ENCODE measurements at regions not wholly inside any gene's neighbourhood (a gene's known extent, or its start where the extent isn't known, plus 50 kb on each side); places are given as distances from the start of the nearest gene placed in this dataset.
A peak's percentile ranks its signal among the peaks of the same experiment; 100 is the strongest.
"Not testable (repeated sequence)": the region's sequence is repeated elsewhere in the genome, so short reads cannot be mapped to it uniquely, and the experiment has no call there.

DNA sequence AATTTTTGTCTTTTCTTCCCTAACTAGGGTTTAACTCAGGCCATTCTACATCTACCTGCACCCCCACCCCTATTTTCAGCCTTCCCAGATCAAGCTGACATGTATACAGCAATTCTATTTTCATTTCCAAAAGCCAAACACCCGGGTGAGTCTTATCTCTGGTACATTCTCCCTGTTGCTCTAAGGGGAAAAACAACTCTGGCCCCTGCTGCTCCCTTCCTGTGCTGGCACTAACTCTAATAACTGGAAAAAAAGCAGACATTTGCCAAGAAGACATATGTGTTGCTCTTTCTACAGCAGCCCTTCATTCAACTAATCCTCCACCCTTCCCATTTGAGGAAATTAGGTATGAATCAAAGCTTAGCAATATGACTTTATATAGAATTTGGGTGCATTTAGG is 427.8 kb upstream of the CDH11 start:
- H3K4me3 ChIP-seq (replicated peaks in 1 of 3; ENCODE audit: insufficient read depth in 1 of 3, low read depth in 2 of 3, low read length in 3 of 3); H2AFZ ChIP-seq (ENCODE audit: low read length); POLR2A ChIA-PET; FAIRE-seq; CTCF ChIA-PET (ENCODE audit: low intra/inter-chr PET ratio, low total read pairs); H4K20me1 ChIP-seq (ENCODE audit: insufficient read depth, low read length); H3K36me3 ChIP-seq (replicated peaks in 1 of 2; ENCODE audit: control insufficient read depth in 1 of 2, insufficient read depth in 2 of 2, low read length in 2 of 2); H3K9ac ChIP-seq (ENCODE audit: insufficient read depth, low read depth, low read length); H3K27me3 ChIP-seq (ENCODE audit: control insufficient read depth in 1 of 2, insufficient read depth in 2 of 2, low read length in 2 of 2); H3K79me2 ChIP-seq (ENCODE audit: insufficient read depth, low read length); H3K9me3 ChIP-seq (ENCODE audit: low read length); H3K4me2 ChIP-seq (ENCODE audit: low read depth, low read length); ATAC-seq; DNase-seq (ENCODE audit: low spot score); in situ Hi-C loops (cut with HindIII; ENCODE audit: extremely low pct_ligation_motif_present, low pct_unique_long_range_greater_than_20kb); BruUV-seq (replicated peaks); intact Hi-C loops (cut with micrococcal nuclease; ENCODE audit: unreplicated experiment); H3K4me1 ChIP-seq (ENCODE audit: insufficient read depth, low read length); H3K27ac ChIP-seq (ENCODE audit: extremely low read length, insufficient read depth, low read length): not testable (repeated sequence)
- WGBS (ENCODE audit: low lambda C conversion rate): 0% methylated on average over 1 of the region's 1 CpG

DNA sequence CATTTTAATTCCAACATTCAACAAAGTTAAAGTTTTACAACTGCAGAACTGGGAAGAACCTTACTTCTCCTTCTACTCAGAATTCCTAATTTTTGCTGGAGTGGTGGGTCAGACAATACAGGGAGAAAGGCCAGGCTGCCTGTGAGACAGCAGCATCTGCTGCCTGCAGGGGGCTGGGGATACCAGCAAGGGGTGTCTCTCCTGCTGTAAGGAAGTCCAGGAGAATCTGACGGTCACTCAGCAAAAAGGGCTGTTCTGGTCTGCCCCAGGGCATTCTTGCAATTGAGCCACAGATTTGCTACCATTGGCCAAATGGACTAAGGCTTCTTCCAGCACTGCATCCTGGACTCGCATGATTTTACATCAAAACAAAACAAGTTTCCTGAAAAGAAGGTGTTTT is 426.6 kb upstream of the CDH11 start:
- H2AFZ ChIP-seq (ENCODE audit: low read length): no peak overlapping the region
- no peak overlapping the region for H3K4me3 ChIP-seq (replicated peaks in 1 of 3; ENCODE audit: insufficient read depth in 1 of 3, low read depth in 2 of 3, low read length in 3 of 3)
- H3K79me2 ChIP-seq (ENCODE audit: insufficient read depth, low read length): no peaks in the 10 kb centered on the region
- H3K9ac ChIP-seq (ENCODE audit: insufficient read depth, low read depth, low read length): no peak overlapping the region
- no peak for DNase-seq (ENCODE audit: low spot score)
- intact Hi-C loops (cut with micrococcal nuclease; ENCODE audit: unreplicated experiment) (no loop called here), in situ Hi-C loops (cut with HindIII; ENCODE audit: extremely low pct_ligation_motif_present, low pct_unique_long_range_greater_than_20kb) (no loop called here)
- no peak for FAIRE-seq
- no peaks in the 10 kb centered on the region for H3K36me3 ChIP-seq (replicated peaks in 1 of 2; ENCODE audit: control insufficient read depth in 1 of 2, insufficient read depth in 2 of 2, low read length in 2 of 2)
- TF ChIP-seq, protein P1, sequence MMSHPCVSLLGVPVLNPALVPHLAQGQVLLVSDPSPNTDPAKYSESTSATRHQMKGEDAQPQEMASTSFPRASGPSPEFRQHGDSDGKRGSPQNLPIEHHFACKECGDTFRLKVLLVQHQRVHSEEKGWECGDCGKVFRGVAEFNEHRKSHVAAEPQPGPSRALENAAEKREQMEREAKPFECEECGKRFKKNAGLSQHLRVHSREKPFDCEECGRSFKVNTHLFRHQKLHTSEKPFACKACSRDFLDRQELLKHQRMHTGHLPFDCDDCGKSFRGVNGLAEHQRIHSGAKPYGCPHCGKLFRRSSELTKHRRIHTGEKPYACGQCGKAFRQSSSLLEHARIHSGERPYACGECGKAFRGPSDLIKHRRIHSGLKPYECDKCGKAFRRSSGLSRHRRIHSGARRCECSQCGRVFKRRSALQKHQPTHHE (CRISPR knock-in tag; IDR thresholded peaks at IDR 0.05; ENCODE audit: borderline replicate concordance): no peak
- TF ChIP-seq NFRKB (IDR thresholded peaks at IDR 0.05) (no peak), ZNF136 (CRISPR knock-in tag; IDR thresholded peaks at IDR 0.05; ENCODE audit: low read depth) (no peak)
- POLR2A ChIA-PET: no interaction called here
- BruUV-seq (replicated peaks): no TSS peak
- H4K20me1 ChIP-seq (ENCODE audit: insufficient read depth, low read length): no peaks in the 10 kb centered on the region
- no peaks in the 10 kb centered on the region for H3K27me3 ChIP-seq (ENCODE audit: control insufficient read depth in 1 of 2, insufficient read depth in 2 of 2, low read length in 2 of 2)
- no peaks in the 10 kb centered on the region for H3K4me1 ChIP-seq (ENCODE audit: insufficient read depth, low read length)
- no peak overlapping the region for H3K4me2 ChIP-seq (ENCODE audit: low read depth, low read length)
- CTCF ChIA-PET (ENCODE audit: low intra/inter-chr PET ratio, low total read pairs): no interaction called here
- peak; percentile 47; the same call in 1 of the 3 replicates for ATAC-seq
- 15% methylated on average over 2 of the region's 2 CpGs for WGBS (ENCODE audit: low lambda C conversion rate)
- H3K9me3 ChIP-seq (ENCODE audit: low read length): peaks cover 4% of the 10 kb centered on the region; the same call in 1 of the 2 replicates
- no peak overlapping the region for H3K27ac ChIP-seq (ENCODE audit: extremely low read length, insufficient read depth, low read length)
